ENCODE measurements at regions not wholly inside any gene's neighbourhood (a gene's known extent, or its start where the extent isn't known, plus 50 kb on each side); places are given as distances from the start of the nearest gene placed in this dataset.

- CTCF ChIA-PET: no interaction called here
- intact Hi-C loops (cut with micrococcal nuclease): no loop called here
- Mint-ChIP-seq H3K4me3 (no peak overlapping the region), H3K27me3 (ENCODE audit: low read depth) (no peaks in the 10 kb centered on the region), H3K9me3 (peaks cover 4% of the 10 kb centered on the region), H3K4me1 (ENCODE audit: low read depth) (no peaks in the 10 kb centered on the region), H3K27ac (no peak overlapping the region), H3K36me3 (ENCODE audit: low read depth) (peaks cover 3% of the 10 kb centered on the region)
- no peak for DNase-seq
Measured at GRCh38 chr10:112896722-112897121, 53.3 kb upstream of the TCF7L2 start.

GRCh38 chr10:112898540-112899390 lies 51.3 kb upstream of the TCF7L2 start:
- H3K27me3 Mint-ChIP-seq (ENCODE audit: low read depth): no peaks in the 10 kb centered on the region
- no peak overlapping the region for H3K27ac Mint-ChIP-seq
- DNase-seq: no peak
- CTCF ChIA-PET: no interaction called here
- H3K4me1 Mint-ChIP-seq (ENCODE audit: low read depth): no peaks in the 10 kb centered on the region
- no peak overlapping the region for H3K4me3 Mint-ChIP-seq
- intact Hi-C loops (cut with micrococcal nuclease): no loop called here
- no peaks in the 10 kb centered on the region for H3K36me3 Mint-ChIP-seq (ENCODE audit: low read depth)
- H3K9me3 Mint-ChIP-seq: no peaks in the 10 kb centered on the region

- intact Hi-C loops (cut with micrococcal nuclease): no loop called here
- Mint-ChIP-seq H3K4me1 (ENCODE audit: low read depth) (no peaks in the 10 kb centered on the region), H3K9me3 (no peaks in the 10 kb centered on the region), H3K27ac (no peak overlapping the region), H3K27me3 (ENCODE audit: low read depth) (no peaks in the 10 kb centered on the region), H3K4me3 (no peak overlapping the region), H3K36me3 (ENCODE audit: low read depth) (no peaks in the 10 kb centered on the region)
- CTCF ChIA-PET: interaction anchor here (0.7 kb wide), 1 partner anchor 762 kb away, joined by 4 read pairs; no protein-coding TSS in a partner anchor
- no peak for DNase-seq
Measured at GRCh38 chr10:112899391-112900065, 50.5 kb upstream of the TCF7L2 start.

Measured in activated naive CD4-positive, alpha-beta T cell treated with anti-CD3 and anti-CD28 coated beads for 36 hours (primary cell).